Gastroesophageal sphincter (tissue), 4 donors: ENCODE measurements at regions not wholly inside any gene's neighbourhood (a gene's known extent, or its start where the extent isn't known, plus 50 kb on each side); places are given as distances from the start of the nearest gene placed in this dataset.

Source experiments
- ATAC-seq: fragments of 150-250 bp; one replicate; pipeline ENCODE4 v1.9.1; 2016; ENCODE audit warnings: mild to moderate bottlenecking, moderate library complexity
- H3K27ac ChIP-seq, 4 donors: fragments of 200-600 bp; sonication (generic) in 3 of 4; 1 replicate in 3 of 4; 2 replicates in 1 of 4; pipeline ENCODE4 v1.5.1; 2016 to 2019
- H3K27me3 ChIP-seq: fragments of 200-600 bp; sonication (generic); one replicate; pipeline ENCODE4 v1.5.1; 2019
- H3K36me3 ChIP-seq, 2 donors: fragments of 200-600 bp; sonication (generic); one replicate each; pipeline ENCODE4 v1.5.1; 2019; ENCODE audit warnings: control low read depth in 1 of 2
- H3K4me1 ChIP-seq, 3 donors: fragments of 200-600 bp; sonication (generic); 1 replicate in 2 of 3; 2 replicates in 1 of 3; pipeline ENCODE4 v1.5.1; 2016 to 2019; ENCODE audit warnings: control low read depth in 2 of 3
- H3K4me3 ChIP-seq, 2 donors: fragments of 200-600 bp; sonication (generic); one replicate each; pipeline ENCODE4 v1.5.1; 2019; ENCODE audit warnings: mild to moderate bottlenecking in 1 of 2, moderate library complexity in 1 of 2
- H3K9me3 ChIP-seq, 3 donors: fragments of 200-600 bp; sonication (generic); one replicate each; pipeline ENCODE4 v1.5.1; 2017 to 2019; ENCODE audit warnings: control low read depth in 2 of 3
- EP300 ChIP-seq: sonication (generic); formaldehyde crosslinking; IDR thresholded peaks from one replicate; pipeline ENCODE4 v1.6.1; 2017; ENCODE audit warnings: antibody characterized with exemption, mild to moderate bottlenecking
- POLR2A ChIP-seq, 2 donors: fragments of 450-650 bp; IDR thresholded peaks; one replicate each; pipeline ENCODE4 v1.6.1; 2017; ENCODE audit warnings: antibody characterized with exemption in 2 of 2, mild to moderate bottlenecking in 2 of 2, moderate library complexity in 1 of 2
- POLR2AphosphoS5 ChIP-seq: sonication (generic); formaldehyde crosslinking; IDR thresholded peaks from one replicate; pipeline ENCODE4 v1.6.1; 2017; ENCODE audit warnings: antibody characterized with exemption
- WGBS, 2 donors: methylation state at CpG; one replicate each; pipeline ENCODE4 v1.1.5; 2018; ENCODE audit warnings: low coverage in 1 of 2; 5-methylcytosine and 5-hydroxymethylcytosine counted together
- TF ChIP-seq, protein P1 (sequence below), 4 experiments: fragments of 200-600 bp in 2 of 4; fragments of 450-650 bp in 2 of 4; sonication (generic) in 1 of 4; IDR thresholded peaks; one replicate each; pipeline ENCODE4 v1.5.1; 2017 to 2019; ENCODE audit warnings: antibody characterized with exemption in 4 of 4, mild to moderate bottlenecking in 2 of 4, moderate library complexity in 2 of 4

GRCh38 chr15:60091911-60092310 is 87.8 kb downstream of the FOXB1 start:
- peaks cover 36% of the 10 kb centered on the region for H3K27me3 ChIP-seq
- TF ChIP-seq POLR2A (IDR thresholded peaks at IDR 0.05) (no peak), POLR2AphosphoS5 (no peak), EP300 (no peak)
- TF ChIP-seq, protein P1, sequence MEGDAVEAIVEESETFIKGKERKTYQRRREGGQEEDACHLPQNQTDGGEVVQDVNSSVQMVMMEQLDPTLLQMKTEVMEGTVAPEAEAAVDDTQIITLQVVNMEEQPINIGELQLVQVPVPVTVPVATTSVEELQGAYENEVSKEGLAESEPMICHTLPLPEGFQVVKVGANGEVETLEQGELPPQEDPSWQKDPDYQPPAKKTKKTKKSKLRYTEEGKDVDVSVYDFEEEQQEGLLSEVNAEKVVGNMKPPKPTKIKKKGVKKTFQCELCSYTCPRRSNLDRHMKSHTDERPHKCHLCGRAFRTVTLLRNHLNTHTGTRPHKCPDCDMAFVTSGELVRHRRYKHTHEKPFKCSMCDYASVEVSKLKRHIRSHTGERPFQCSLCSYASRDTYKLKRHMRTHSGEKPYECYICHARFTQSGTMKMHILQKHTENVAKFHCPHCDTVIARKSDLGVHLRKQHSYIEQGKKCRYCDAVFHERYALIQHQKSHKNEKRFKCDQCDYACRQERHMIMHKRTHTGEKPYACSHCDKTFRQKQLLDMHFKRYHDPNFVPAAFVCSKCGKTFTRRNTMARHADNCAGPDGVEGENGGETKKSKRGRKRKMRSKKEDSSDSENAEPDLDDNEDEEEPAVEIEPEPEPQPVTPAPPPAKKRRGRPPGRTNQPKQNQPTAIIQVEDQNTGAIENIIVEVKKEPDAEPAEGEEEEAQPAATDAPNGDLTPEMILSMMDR (IDR thresholded peaks at IDR 0.05): no peak
- no peaks in the 10 kb centered on the region for H3K36me3 ChIP-seq
- no peak for ATAC-seq
- no peak overlapping the region for H3K27ac ChIP-seq
- WGBS, 2 donors: 77 to 96% methylated on average over 3 of the region's 3 CpGs
- H3K4me1 ChIP-seq: no peaks in the 10 kb centered on the region
- peaks cover 0 to 3% (median 0%) of the 10 kb centered on the region in 3 donors for H3K9me3 ChIP-seq
- H3K4me3 ChIP-seq: no peak overlapping the region

- Histone ChIP-seq H3K36me3 (no peaks in the 10 kb centered on the region), H3K27me3 (peaks cover 32% of the 10 kb centered on the region), H3K27ac (no peak overlapping the region), H3K4me1 (no peaks in the 10 kb centered on the region), H3K9me3 (peaks cover 0 to 9% (median 0%) of the 10 kb centered on the region in 3 donors), H3K4me3 (no peak overlapping the region)
- ATAC-seq: no peak
- 17 to 19% methylated on average over 3 to 4 of the region's 4 CpGs for WGBS, 2 donors
- TF ChIP-seq, protein P1 (IDR thresholded peaks at IDR 0.05): no peak
- no peak for TF ChIP-seq POLR2A (IDR thresholded peaks at IDR 0.05)
- no peak for TF ChIP-seq EP300
- no peak for TF ChIP-seq POLR2AphosphoS5
Observed at GRCh38 chr15:60093273-60094067, 89.4 kb downstream of the FOXB1 start.

GRCh38 chr15:60095711-60096110 is 91.6 kb downstream of the FOXB1 start:
- no peak overlapping the region for H3K27ac ChIP-seq
- ATAC-seq: no peak
- 80 to 81% methylated on average over 2 of the region's 2 CpGs for WGBS, 2 donors
- H3K4me1 ChIP-seq: no peaks in the 10 kb centered on the region
- H3K27me3 ChIP-seq: peaks cover 29% of the 10 kb centered on the region
- peaks cover 0 to 9% (median 0%) of the 10 kb centered on the region in 3 donors for H3K9me3 ChIP-seq
- no peak for TF ChIP-seq EP300
- TF ChIP-seq POLR2AphosphoS5: no peak
- TF ChIP-seq POLR2A (IDR thresholded peaks at IDR 0.05): no peak
- no peaks in the 10 kb centered on the region for H3K36me3 ChIP-seq
- no peak overlapping the region for H3K4me3 ChIP-seq

DNA sequence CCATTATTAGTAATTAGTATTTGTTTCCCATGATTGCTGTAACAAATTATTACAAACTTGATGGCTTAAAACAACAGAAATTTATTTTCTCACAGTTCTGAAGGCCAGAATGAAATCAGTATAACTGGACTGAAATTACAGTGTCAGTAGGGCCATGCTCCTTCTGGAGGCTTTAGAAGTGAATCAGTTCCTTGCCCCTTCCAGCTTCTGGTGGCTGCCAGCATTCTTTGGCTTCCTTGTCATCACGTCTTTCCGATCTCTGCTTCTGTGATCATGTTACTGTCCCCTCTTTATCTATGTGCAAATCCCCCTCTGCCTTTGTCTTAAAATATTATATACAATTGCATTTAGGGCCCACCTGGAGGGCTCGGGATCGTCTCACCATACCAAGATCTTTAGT is 92.0 kb downstream of the FOXB1 start:
- Histone ChIP-seq H3K9me3 (peaks cover 0 to 9% (median 0%) of the 10 kb centered on the region in 3 donors), H3K36me3 (no peaks in the 10 kb centered on the region), H3K27ac (no peak overlapping the region), H3K27me3 (peaks cover 29% of the 10 kb centered on the region), H3K4me1 (no peaks in the 10 kb centered on the region), H3K4me3 (no peak overlapping the region)
- no peak for ATAC-seq
- WGBS, 2 donors: 77 to 90% methylated on average over 4 of the region's 4 CpGs
- no peak for TF ChIP-seq EP300
- TF ChIP-seq, protein P1 (IDR thresholded peaks at IDR 0.05): no peak
- TF ChIP-seq POLR2A (IDR thresholded peaks at IDR 0.05): no peak
- no peak for TF ChIP-seq POLR2AphosphoS5

DNA sequence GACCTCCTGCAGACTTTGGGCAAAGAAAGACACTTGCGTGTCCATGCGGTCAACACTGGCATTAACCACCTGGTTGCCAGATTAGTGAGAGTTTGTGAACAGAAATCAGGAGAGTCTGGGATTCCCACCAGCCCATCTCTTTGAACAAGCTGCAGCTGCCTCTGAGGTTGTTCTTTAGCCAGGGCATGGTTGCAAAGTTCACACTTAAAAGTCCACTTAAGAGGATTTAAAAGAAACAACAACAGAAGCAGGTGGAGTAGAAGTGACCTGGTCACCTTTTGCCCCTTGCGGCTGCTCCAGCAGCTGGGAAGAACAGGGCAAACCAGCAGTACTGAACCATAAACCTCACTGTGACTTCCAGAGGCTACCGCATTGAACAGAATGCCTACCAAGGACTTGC is 97.3 kb downstream of the FOXB1 start:
- Histone ChIP-seq H3K27me3 (peaks cover 23% of the 10 kb centered on the region), H3K9me3 (peaks cover 0 to 9% (median 0%) of the 10 kb centered on the region in 3 donors), H3K4me3 (no peak overlapping the region), H3K4me1 (no peaks in the 10 kb centered on the region), H3K36me3 (no peaks in the 10 kb centered on the region), H3K27ac (no peak overlapping the region)
- no peak for TF ChIP-seq POLR2A (IDR thresholded peaks at IDR 0.05)
- TF ChIP-seq POLR2AphosphoS5: no peak
- TF ChIP-seq, protein P1 (IDR thresholded peaks at IDR 0.05): no peak
- no peak for TF ChIP-seq EP300
- WGBS, 2 donors: 35 to 53% methylated on average over 3 to 4 of the region's 4 CpGs
- no peak for ATAC-seq
